Gastrocnemius medialis (tissue), 4 donors: ENCODE measurements at regions not wholly inside any gene's neighbourhood (a gene's known extent, or its start where the extent isn't known, plus 50 kb on each side); places are given as distances from the start of the nearest gene placed in this dataset.

Source experiments
- POLR2A ChIP-seq, 2 donors: fragments of 450-650 bp; IDR thresholded peaks; one replicate each; pipeline ENCODE4 v1.6.1; 2017; ENCODE audit warnings: antibody characterized with exemption in 2 of 2, mild to moderate bottlenecking in 2 of 2, moderate library complexity in 2 of 2
- TF ChIP-seq, protein P1 (sequence below), 5 experiments: fragments of 450-650 bp in 3 of 5; fragments of 200-600 bp in 2 of 5; sonication (generic) in 2 of 5; IDR thresholded peaks in 4 of 5; conservative IDR thresholded peaks in 1 of 5; 1 replicate in 4 of 5; 2 replicates in 1 of 5; pipeline ENCODE4 v1.5.1; 2016 to 2019; ENCODE audit warnings: antibody characterized with exemption in 5 of 5, mild to moderate bottlenecking in 3 of 5, moderate library complexity in 3 of 5

DNA sequence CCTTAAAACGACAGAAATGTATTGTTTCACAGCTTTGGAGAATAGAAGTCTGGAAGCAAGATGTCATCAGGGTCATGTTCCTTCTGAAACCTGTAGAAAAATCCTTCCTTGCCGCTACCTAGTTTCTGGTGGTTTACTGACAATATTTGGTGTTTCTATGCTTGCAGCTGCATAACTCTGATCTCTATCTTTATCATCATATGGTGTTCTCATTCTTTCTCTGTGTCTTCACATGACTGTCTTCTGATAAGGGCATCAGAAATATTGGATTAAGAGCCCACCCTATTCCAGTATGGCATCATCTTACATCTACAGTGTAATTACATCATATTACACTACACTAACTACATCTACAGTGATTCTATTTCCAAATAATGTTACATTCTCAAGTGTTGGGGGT, 148.0 kb downstream of the MANEA start:
- TF ChIP-seq, protein P1, sequence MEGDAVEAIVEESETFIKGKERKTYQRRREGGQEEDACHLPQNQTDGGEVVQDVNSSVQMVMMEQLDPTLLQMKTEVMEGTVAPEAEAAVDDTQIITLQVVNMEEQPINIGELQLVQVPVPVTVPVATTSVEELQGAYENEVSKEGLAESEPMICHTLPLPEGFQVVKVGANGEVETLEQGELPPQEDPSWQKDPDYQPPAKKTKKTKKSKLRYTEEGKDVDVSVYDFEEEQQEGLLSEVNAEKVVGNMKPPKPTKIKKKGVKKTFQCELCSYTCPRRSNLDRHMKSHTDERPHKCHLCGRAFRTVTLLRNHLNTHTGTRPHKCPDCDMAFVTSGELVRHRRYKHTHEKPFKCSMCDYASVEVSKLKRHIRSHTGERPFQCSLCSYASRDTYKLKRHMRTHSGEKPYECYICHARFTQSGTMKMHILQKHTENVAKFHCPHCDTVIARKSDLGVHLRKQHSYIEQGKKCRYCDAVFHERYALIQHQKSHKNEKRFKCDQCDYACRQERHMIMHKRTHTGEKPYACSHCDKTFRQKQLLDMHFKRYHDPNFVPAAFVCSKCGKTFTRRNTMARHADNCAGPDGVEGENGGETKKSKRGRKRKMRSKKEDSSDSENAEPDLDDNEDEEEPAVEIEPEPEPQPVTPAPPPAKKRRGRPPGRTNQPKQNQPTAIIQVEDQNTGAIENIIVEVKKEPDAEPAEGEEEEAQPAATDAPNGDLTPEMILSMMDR (IDR thresholded peaks at IDR 0.05 in 4 of 5, conservative IDR thresholded peaks at IDR 0.05 in 1 of 5), result no peak
- TF ChIP-seq POLR2A (IDR thresholded peaks at IDR 0.05), result no peak
